ENCODE measurements at regions not wholly inside any gene's neighbourhood (a gene's known extent, or its start where the extent isn't known, plus 50 kb on each side); places are given as distances from the start of the nearest gene placed in this dataset.

- DNase-seq, result no peak
Measured at GRCh38 chr2:10985901-10986535, 74.3 kb downstream of the KCNF1 start.

GRCh38 chr2:10987439-10987838 is 75.7 kb downstream of the KCNF1 start:
- no peak for DNase-seq

DNA sequence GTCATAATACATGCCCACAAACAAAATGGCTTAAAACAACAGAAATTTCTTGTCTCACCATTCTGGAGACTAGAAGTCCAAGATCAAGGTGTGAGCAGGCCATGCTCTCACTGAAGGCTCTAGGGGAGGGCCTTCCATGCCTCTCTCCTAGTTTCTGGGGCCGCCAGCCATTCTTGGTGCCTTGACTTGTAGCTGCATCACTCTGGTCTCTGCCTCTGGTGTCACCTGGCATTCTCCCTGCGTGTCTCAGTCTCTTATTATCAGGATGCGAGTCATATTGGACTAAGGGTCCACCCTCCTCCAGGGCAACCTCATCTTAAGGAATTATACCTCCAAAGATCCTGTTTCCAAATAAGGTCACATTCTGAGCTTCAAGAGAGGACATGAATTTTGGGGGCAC is 76.1 kb downstream of the KCNF1 start:
- no peak for DNase-seq

GRCh38 chr2:10989151-10989550 is 77.4 kb downstream of the KCNF1 start:
- no peak for DNase-seq

GRCh38 chr2:10989782-10990181 is 78.0 kb downstream of the KCNF1 start:
- DNase-seq, result no peak

- no peak for DNase-seq
Measured at GRCh38 chr2:10990561-10991111, 78.9 kb downstream of the KCNF1 start.

GRCh38 chr2:10992023-10992791 is 80.5 kb downstream of the KCNF1 start:
- DNase-seq, result no peak

GRCh38 chr2:10993001-10993481 is 81.3 kb downstream of the KCNF1 start:
- DNase-seq, result no peak

- DNase-seq, result no peak
Measured at GRCh38 chr2:10995366-10995970, 83.7 kb downstream of the KCNF1 start.

- no peak for DNase-seq
Measured at GRCh38 chr2:11004199-11004598, 92.5 kb downstream of the KCNF1 start.

DNA sequence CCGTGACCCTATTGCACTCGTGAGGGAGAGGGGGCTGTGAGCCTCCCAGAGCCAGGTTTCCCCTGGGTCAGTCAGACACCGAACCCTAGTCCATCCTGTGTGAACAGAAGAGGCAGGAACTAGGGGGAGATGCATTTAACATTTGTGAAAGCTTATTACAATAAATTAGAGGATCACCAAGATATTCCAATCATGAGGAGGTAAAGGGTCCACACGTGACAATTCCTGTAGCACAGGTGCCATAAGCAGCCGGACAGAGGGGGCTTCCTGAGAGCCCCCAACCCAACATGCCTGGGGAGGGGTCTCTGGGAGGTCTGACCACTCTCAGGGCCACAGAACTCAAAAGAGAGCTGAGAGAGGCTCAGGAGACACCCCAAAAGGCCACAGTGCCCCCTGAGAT is 93.3 kb downstream of the KCNF1 start:
- DNase-seq, result no peak

DNA sequence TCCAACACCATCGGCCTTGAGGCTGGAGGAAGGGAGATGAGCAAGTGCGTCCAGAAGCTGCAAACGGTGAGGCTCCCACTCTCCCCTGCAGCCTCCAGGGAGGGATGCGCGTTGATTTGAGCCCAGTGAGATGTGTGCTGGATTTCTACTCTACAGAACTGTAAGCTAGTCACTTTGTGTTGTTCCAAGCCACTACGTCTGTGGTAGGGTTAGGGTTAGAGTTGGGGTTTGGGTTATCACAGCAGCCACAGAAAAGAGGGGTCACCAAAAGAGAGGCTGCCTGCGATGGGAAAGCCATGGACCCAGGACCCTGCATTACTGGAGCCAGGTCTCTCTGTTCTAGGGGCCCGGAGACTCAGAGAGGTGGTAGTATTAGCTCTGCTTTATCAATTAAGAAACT is 94.5 kb downstream of the KCNF1 start:
- DNase-seq, result no peak

- DNase-seq, result no peak
Measured at GRCh38 chr2:11007331-11008264, 95.9 kb downstream of the KCNF1 start.

- no peak for DNase-seq
Measured at GRCh38 chr2:11008773-11009172, 97.0 kb downstream of the KCNF1 start.

- no peak for DNase-seq
Measured at GRCh38 chr2:11009176-11009575, 97.4 kb downstream of the KCNF1 start.

DNA sequence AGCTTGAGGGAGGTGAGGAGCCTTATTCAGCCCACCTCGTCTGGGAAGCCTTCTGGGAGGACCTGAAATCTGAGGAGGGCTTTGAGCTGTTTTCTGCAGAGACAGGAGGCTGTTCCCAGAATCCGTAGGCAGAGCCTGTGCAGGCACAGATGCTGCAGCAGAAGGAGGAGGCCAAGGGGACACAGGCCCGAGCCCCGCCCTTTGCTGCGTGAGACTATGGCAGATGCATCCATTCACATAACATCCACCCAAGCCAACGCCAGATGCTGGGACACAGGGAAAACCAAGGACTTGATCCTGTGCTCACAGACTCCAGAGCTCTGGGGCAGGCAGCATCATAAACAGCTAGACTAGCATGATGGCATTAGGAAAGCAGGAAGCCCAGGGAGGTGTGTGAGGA is 98.2 kb downstream of the KCNF1 start:
- DNase-seq, result no peak

- DNase-seq, result no peak
Measured at GRCh38 chr2:11011359-11011758, 99.6 kb downstream of the KCNF1 start.

DNA sequence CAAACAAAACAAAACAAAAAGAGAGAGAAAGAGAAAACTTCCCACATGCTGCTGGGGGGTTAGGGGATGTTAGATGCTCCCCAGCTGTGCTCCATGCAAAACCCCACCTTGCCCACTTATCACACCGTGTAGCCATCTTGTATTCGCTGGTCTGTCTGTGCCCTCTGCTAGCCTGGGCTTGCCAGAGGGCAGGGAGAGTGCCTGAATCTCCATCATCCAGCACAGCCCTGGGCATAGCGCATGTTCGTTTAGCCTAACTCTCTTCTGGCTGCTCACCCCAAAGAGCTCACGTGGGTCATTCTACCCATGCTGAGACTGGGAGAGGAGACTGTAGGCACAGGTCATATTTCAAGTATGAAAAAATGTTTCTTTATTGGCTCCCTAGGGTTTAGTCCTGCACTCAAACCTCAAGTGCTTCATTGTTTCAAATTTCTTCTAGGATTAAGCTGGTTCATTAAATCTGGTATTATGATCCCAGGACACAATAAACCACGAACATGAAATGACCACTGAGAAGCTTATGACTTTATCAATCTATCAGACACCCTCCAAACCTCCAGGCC is 100.5 kb downstream of the KCNF1 start:
- no peak for DNase-seq

- DNase-seq, result no peak
Measured at GRCh38 chr2:11013196-11013595, 101.5 kb downstream of the KCNF1 start.

GRCh38 chr2:11014026-11014425 is 102.3 kb downstream of the KCNF1 start:
- DNase-seq, result no peak

DNA sequence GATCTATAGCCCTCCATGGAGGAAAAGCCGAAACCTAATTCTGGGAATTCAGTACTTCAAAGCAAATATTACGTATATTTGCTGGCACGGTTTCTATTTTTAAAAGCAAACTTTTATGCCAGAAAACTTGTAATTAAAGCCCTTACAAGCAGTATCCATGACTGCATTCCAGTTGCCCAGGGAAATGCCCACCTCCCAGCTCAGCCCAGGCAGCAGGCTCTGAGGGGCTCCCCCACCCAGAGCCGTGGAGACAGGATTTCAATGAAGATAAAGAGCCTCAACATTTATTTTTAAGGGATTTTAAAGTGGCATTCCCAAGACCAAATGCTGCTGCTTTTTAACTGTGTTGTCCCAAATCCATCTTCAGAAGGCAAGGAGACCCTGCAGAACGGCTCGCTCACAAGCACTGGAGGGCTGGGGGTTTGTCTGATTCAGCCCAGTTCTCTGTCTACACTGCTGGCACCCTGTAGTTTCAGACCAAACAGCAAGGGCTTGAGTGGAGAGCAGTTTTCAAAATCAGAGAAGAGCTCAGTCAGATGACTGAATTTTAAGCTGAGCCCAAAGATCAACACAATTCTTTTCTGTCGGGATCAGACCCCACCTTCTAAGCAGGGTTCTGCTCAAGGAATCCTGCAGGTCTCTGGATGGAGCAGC is 105.1 kb downstream of the KCNF1 start:
- no peak for DNase-seq

DNA sequence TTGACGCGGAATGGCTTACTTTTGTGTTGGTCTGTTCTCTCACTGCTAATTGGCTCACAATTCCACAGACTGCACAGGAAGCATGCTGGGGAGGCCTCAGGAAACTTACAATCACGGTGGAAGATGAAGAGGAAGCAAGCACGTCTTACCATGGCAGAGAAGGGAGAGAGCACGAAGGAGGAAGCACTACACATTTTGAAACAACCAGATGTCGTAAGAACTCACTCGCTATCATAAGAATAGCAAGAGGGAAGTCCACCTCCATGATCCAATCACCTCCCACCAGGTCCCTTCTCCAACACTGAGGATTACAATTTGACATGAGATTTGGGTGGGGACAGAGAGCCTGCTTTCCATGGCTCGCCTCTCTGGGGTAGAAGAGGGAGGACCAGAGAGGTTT is 106.2 kb downstream of the KCNF1 start:
- no peak for DNase-seq

Measured in stimulated activated CD8-positive, alpha-beta memory T cell treated with anti-CD3 and anti-CD28 coated beads, Interleukin-4, amount 100 ng/mL, for 48 hours (primary cell).